Activated B cell treated with CpG ODN at 0.5 μM for 24 hours (primary cell): ENCODE measurements at regions not wholly inside any gene's neighbourhood (a gene's known extent, or its start where the extent isn't known, plus 50 kb on each side); places are given as distances from the start of the nearest gene placed in this dataset.

Experiments used
- ATAC-seq: fragments of 200-7000 bp; cut with Tn5 transposase; one replicate; pipeline ENCODE4 v1.10.0; 2021; ENCODE audit warnings: low read depth, mild to moderate bottlenecking, moderate library complexity
- CTCF ChIA-PET: fragments of 350-600 bp; sonication (Branson Sonifier 250); formaldehyde crosslinking; loops from one replicate; lab custom pipeline; 2021; ENCODE audit warnings: antibody characterized with exemption; lab: Charles Lee
- POLR2A ChIA-PET: fragments of 350-600 bp; sonication (Branson Sonifier 250); formaldehyde crosslinking; loops from one replicate; lab custom pipeline; 2021; ENCODE audit warnings: antibody characterized with exemption; lab: Charles Lee
- DNase-seq: peaks from one replicate; pipeline ENCODE4 v3.0.0; 2022
- H3K27ac Mint-ChIP-seq: one replicate; pipeline ENCODE4 v1.8.0; 2020; ENCODE audit warnings: mixed read lengths
- H3K27me3 Mint-ChIP-seq: one replicate; pipeline ENCODE4 v1.8.0; 2021; ENCODE audit warnings: mixed read lengths
- H3K36me3 Mint-ChIP-seq: one replicate; pipeline ENCODE4 v1.8.0; 2021; ENCODE audit warnings: low read depth, mixed read lengths
- H3K4me1 Mint-ChIP-seq: one replicate; pipeline ENCODE4 v1.8.0; 2021; ENCODE audit warnings: mixed read lengths
- H3K4me3 Mint-ChIP-seq: one replicate; pipeline ENCODE4 v1.8.0; 2020; ENCODE audit warnings: mild to moderate bottlenecking, mixed read lengths
- H3K9me3 Mint-ChIP-seq: one replicate; pipeline ENCODE4 v1.8.0; 2020; ENCODE audit warnings: mixed read lengths
- CTCF ChIP-seq: fragments of 200-600 bp; IDR thresholded peaks from one replicate; pipeline ENCODE4 v1.8.0; 2022; ENCODE audit warnings: antibody characterized with exemption, mild to moderate bottlenecking
- intact Hi-C: fragments of 100-400 bp; cut with micrococcal nuclease; formaldehyde crosslinking; loops from one replicate; pipeline ENCODE4 v1.15.1; 2024

- intact Hi-C loops, result no loop called here
- no peak for TF ChIP-seq CTCF
- ChIA-PET CTCF (no interaction called here), POLR2A (no interaction called here)
- H3K4me1 Mint-ChIP-seq, result no peaks in the 10 kb centered on the region
- no peak overlapping the region for H3K27ac Mint-ChIP-seq
- no peaks in the 10 kb centered on the region for H3K36me3 Mint-ChIP-seq
- no peaks in the 10 kb centered on the region for H3K27me3 Mint-ChIP-seq
- peaks cover 4% of the 10 kb centered on the region for H3K9me3 Mint-ChIP-seq
- H3K4me3 Mint-ChIP-seq, result no peak overlapping the region
- ATAC-seq (no peak), DNase-seq (no peak)
These were observed 343.5 kb upstream of the SFRP2 start for GRCh38 chr4:154132406-154132805.

DNA sequence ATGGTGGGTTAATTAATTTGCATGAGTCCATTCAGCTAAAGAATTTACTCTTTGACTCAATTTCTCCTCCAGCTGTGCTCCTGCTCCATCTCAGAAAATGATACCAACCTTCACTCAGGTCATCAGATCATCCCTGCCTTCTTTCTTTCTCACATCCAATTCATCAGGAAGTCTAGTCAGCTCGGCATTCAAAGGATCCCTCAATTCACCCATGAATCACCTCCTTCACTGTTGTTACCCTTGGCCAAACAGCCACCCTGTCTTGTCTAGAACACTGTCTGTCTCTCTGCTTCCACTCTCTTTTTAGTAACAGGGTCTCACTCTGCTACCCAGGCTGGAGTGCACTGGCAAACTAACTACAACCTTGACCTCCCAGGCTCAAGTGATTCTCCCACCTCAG lies 337.4 kb upstream of the SFRP2 start:
- intact Hi-C loops, result no loop called here
- H3K9me3 Mint-ChIP-seq, result peaks cover 4% of the 10 kb centered on the region
- no peak overlapping the region for H3K27ac Mint-ChIP-seq
- ChIA-PET CTCF (no interaction called here), POLR2A (no interaction called here)
- no peak overlapping the region for H3K4me3 Mint-ChIP-seq
- ATAC-seq (no peak), DNase-seq (no peak)
- H3K36me3 Mint-ChIP-seq, result no peaks in the 10 kb centered on the region
- H3K4me1 Mint-ChIP-seq, result no peaks in the 10 kb centered on the region
- no peaks in the 10 kb centered on the region for H3K27me3 Mint-ChIP-seq
- TF ChIP-seq CTCF, result no peak

- Mint-ChIP-seq H3K4me1 (no peaks in the 10 kb centered on the region), H3K36me3 (no peaks in the 10 kb centered on the region), H3K27me3 (no peaks in the 10 kb centered on the region), H3K4me3 (no peak overlapping the region), H3K9me3 (peaks cover 4% of the 10 kb centered on the region), H3K27ac (no peak overlapping the region)
- no peak for DNase-seq
- CTCF ChIA-PET, result no interaction called here
- POLR2A ChIA-PET, result no interaction called here
- no peak for ATAC-seq
- TF ChIP-seq CTCF, result no peak
- intact Hi-C loops, result no loop called here
These were observed 336.5 kb upstream of the SFRP2 start for GRCh38 chr4:154125340-154125739.

GRCh38 chr4:154124539-154125255 lies 335.8 kb upstream of the SFRP2 start:
- TF ChIP-seq CTCF, result no peak
- Mint-ChIP-seq H3K9me3 (peaks cover 4% of the 10 kb centered on the region), H3K4me1 (no peaks in the 10 kb centered on the region), H3K36me3 (no peaks in the 10 kb centered on the region), H3K27me3 (no peaks in the 10 kb centered on the region), H3K4me3 (no peak overlapping the region), H3K27ac (no peak overlapping the region)
- intact Hi-C loops, result no loop called here
- POLR2A ChIA-PET, result no interaction called here
- CTCF ChIA-PET, result no interaction called here
- ATAC-seq (no peak), DNase-seq (no peak)

- no peak for DNase-seq
- no peak for TF ChIP-seq CTCF
- Mint-ChIP-seq H3K4me1 (no peaks in the 10 kb centered on the region), H3K27me3 (no peaks in the 10 kb centered on the region), H3K4me3 (no peak overlapping the region), H3K9me3 (peaks cover 4% of the 10 kb centered on the region), H3K27ac (no peak overlapping the region), H3K36me3 (no peaks in the 10 kb centered on the region)
- no peak for ATAC-seq
- intact Hi-C loops, result no loop called here
- ChIA-PET CTCF (no interaction called here), POLR2A (no interaction called here)
These were observed 335.0 kb upstream of the SFRP2 start for GRCh38 chr4:154123897-154124296.
